DOHH2 (cell line): ENCODE measurements at regions not wholly inside any gene's neighbourhood (a gene's known extent, or its start where the extent isn't known, plus 50 kb on each side); places are given as distances from the start of the nearest gene placed in this dataset.

Source experiments
- EZH2phosphoT487 ChIP-seq: fragments of 200-600 bp; sonication (generic); IDR thresholded peaks from 2 replicates; pipeline ENCODE4 v1.6.1; 2017; ENCODE audit warnings: borderline replicate concordance, mild to moderate bottlenecking, antibody characterized with exemption, low read length, moderate library complexity, mixed read lengths
- TF ChIP-seq, protein P1 (sequence below): fragments of 200-600 bp; sonication (generic); IDR thresholded peaks from one replicate; pipeline ENCODE4 v1.5.1; 2014; ENCODE audit warnings: antibody characterized with exemption, mild to moderate bottlenecking, low read depth, low read length; ENCODE audit not compliant: poor library complexity, severe bottlenecking

GRCh38 chr11:13883589-13883988, 78.9 kb upstream of the SPON1 start:
- TF ChIP-seq, protein P1, sequence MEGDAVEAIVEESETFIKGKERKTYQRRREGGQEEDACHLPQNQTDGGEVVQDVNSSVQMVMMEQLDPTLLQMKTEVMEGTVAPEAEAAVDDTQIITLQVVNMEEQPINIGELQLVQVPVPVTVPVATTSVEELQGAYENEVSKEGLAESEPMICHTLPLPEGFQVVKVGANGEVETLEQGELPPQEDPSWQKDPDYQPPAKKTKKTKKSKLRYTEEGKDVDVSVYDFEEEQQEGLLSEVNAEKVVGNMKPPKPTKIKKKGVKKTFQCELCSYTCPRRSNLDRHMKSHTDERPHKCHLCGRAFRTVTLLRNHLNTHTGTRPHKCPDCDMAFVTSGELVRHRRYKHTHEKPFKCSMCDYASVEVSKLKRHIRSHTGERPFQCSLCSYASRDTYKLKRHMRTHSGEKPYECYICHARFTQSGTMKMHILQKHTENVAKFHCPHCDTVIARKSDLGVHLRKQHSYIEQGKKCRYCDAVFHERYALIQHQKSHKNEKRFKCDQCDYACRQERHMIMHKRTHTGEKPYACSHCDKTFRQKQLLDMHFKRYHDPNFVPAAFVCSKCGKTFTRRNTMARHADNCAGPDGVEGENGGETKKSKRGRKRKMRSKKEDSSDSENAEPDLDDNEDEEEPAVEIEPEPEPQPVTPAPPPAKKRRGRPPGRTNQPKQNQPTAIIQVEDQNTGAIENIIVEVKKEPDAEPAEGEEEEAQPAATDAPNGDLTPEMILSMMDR, result no peak
- TF ChIP-seq EZH2phosphoT487, result no peak
